Trophoblast cell (in vitro differentiated cells and primary cell): ENCODE measurements at regions not wholly inside any gene's neighbourhood (a gene's known extent, or its start where the extent isn't known, plus 50 kb on each side); places are given as distances from the start of the nearest gene placed in this dataset.
"Not testable (repeated sequence)": the region's sequence is repeated elsewhere in the genome, so short reads cannot be mapped to it uniquely, and the experiment has no call there.

ENCODE experiments used
- DNase-seq, 2 donors: peaks; one replicate each; pipeline ENCODE4 v3.0.0-alpha.2; 2016
- H2AFZ ChIP-seq: 2 replicates; pipeline ENCODE4 v1.6.1; 2013; ENCODE audit warnings: low read length, moderate library complexity, mild to moderate bottlenecking; ENCODE audit not compliant: insufficient read depth, poor library complexity
- H2AK5ac ChIP-seq: 2 replicates; pipeline ENCODE4 v1.6.1; 2013; ENCODE audit warnings: mild to moderate bottlenecking, low read length
- H2BK120ac ChIP-seq: 2 replicates; pipeline ENCODE4 v1.6.1; 2013; ENCODE audit warnings: low read length, mild to moderate bottlenecking, moderate library complexity; ENCODE audit not compliant: insufficient read depth, poor library complexity
- H2BK12ac ChIP-seq: 2 replicates; pipeline ENCODE4 v1.6.1; 2013; ENCODE audit warnings: mild to moderate bottlenecking, low read length, moderate library complexity
- H2BK5ac ChIP-seq: 2 replicates; pipeline ENCODE4 v1.6.1; 2013; ENCODE audit warnings: low read length, low read depth, moderate library complexity, mild to moderate bottlenecking; ENCODE audit not compliant: poor library complexity
- H3K14ac ChIP-seq: 2 replicates; pipeline ENCODE4 v1.6.1; 2013; ENCODE audit warnings: mild to moderate bottlenecking, low read length
- H3K18ac ChIP-seq: 2 replicates; pipeline ENCODE4 v1.6.1; 2013; ENCODE audit warnings: mild to moderate bottlenecking, low read length
- H3K23ac ChIP-seq: 2 replicates; pipeline ENCODE4 v1.6.1; 2013; ENCODE audit warnings: low read length
- H3K27ac ChIP-seq: 2 replicates; pipeline ENCODE4 v1.5.1; 2013; ENCODE audit warnings: low read depth, mild to moderate bottlenecking, inconsistent platforms, low read length, moderate library complexity
- H3K27me3 ChIP-seq: 2 replicates; pipeline ENCODE4 v1.6.1; 2013; ENCODE audit warnings: inconsistent platforms, mild to moderate bottlenecking, low read length, moderate library complexity; ENCODE audit not compliant: insufficient read depth
- H3K36me3 ChIP-seq, 2 experiments: 1 replicate in 1 of 2; 2 replicates in 1 of 2; pipeline ENCODE4 v1.6.1; 2013; ENCODE audit warnings: low read length in 2 of 2, mild to moderate bottlenecking in 2 of 2, moderate library complexity in 1 of 2; ENCODE audit not compliant: insufficient read depth in 2 of 2, control insufficient read depth in 1 of 2
- H3K4ac ChIP-seq: 2 replicates; pipeline ENCODE4 v1.6.1; 2013; ENCODE audit warnings: low read depth, mild to moderate bottlenecking, low read length, moderate library complexity
- H3K4me1 ChIP-seq, 2 experiments: 1 replicate in 1 of 2; 2 replicates in 1 of 2; pipeline ENCODE4 v1.6.1; 2013; ENCODE audit warnings: low read length in 2 of 2, mild to moderate bottlenecking in 2 of 2, moderate library complexity in 1 of 2; ENCODE audit not compliant: insufficient read depth in 2 of 2, control insufficient read depth in 1 of 2
- H3K4me2 ChIP-seq: 2 replicates; pipeline ENCODE4 v1.6.1; 2013; ENCODE audit warnings: inconsistent platforms, mild to moderate bottlenecking, low read length, moderate library complexity
- H3K4me3 ChIP-seq: 2 replicates; pipeline ENCODE4 v1.5.1; 2013; ENCODE audit warnings: mild to moderate bottlenecking, low read depth, low read length, inconsistent platforms
- H3K79me1 ChIP-seq: one replicate; pipeline ENCODE4 v1.6.1; 2013; ENCODE audit warnings: low read length
- H3K79me2 ChIP-seq: 2 replicates; pipeline ENCODE4 v1.6.1; 2013; ENCODE audit warnings: low read length, mild to moderate bottlenecking; ENCODE audit not compliant: control insufficient read depth, insufficient read depth, poor library complexity
- H3K9ac ChIP-seq: 2 replicates; pipeline ENCODE4 v1.6.1; 2013; ENCODE audit warnings: mild to moderate bottlenecking, low read length
- H3K9me3 ChIP-seq: 2 replicates; pipeline ENCODE4 v1.6.1; 2013; ENCODE audit warnings: low read depth, mild to moderate bottlenecking, control low read depth, inconsistent platforms, low read length; ENCODE audit not compliant: insufficient read depth
- H4K12ac ChIP-seq: 2 replicates; pipeline ENCODE4 v1.6.1; 2013; ENCODE audit warnings: low read depth, mild to moderate bottlenecking, low read length, moderate library complexity
- H4K8ac ChIP-seq: 2 replicates; pipeline ENCODE4 v1.6.1; 2013; ENCODE audit warnings: low read depth, mild to moderate bottlenecking, low read length, moderate library complexity
- H4K91ac ChIP-seq: one replicate; pipeline ENCODE4 v1.6.1; 2013; ENCODE audit warnings: low read depth, mild to moderate bottlenecking, low read length, moderate library complexity
- WGBS: extraction: QIAGEN DNeasy Blood & Tissue Kit; methylation state at CpG from one replicate; pipeline ENCODE4 v1.1.7; 2013; ENCODE audit warnings: missing lambda C conversion rate; ENCODE audit not compliant: insufficient read length, insufficient coverage; ENCODE audit errors: extremely low coverage; 5-methylcytosine and 5-hydroxymethylcytosine counted together

DNA sequence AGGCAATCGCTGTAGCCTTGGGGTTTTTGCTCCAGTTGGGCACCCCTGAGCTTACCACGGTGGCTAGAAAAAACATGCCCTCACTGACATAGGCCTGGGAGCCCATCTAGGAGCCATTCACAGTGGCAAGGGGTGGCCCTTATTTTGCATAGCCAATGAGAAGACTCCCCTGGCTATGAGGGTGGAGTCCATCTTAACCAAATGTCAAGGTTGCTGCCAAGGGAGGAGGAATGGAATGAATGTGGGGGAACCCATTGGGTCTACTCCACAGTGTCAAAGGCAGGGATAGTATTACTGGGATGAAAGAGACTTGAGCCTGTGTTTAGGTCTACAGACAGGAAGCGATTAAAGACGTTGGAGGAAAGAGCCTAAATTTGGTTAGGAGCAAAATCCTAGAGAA, 295.7 kb upstream of the PLGLB2 start:
- not testable (repeated sequence) for H3K23ac ChIP-seq, H3K4ac ChIP-seq, H2AFZ ChIP-seq, H4K8ac ChIP-seq, H3K27ac ChIP-seq, H3K18ac ChIP-seq, H3K4me1 ChIP-seq, H3K79me1 ChIP-seq, H3K9ac ChIP-seq, H3K14ac ChIP-seq, H4K12ac ChIP-seq, H2BK120ac ChIP-seq, DNase-seq, H3K79me2 ChIP-seq, H3K4me2 ChIP-seq, H3K4me3 ChIP-seq, H3K27me3 ChIP-seq, H3K9me3 ChIP-seq, H3K36me3 ChIP-seq
- no CpG with 5 or more reads among the region's 4 CpGs for WGBS
- H2AK5ac ChIP-seq, result peak overlapping the region; percentile 93
- H2BK5ac ChIP-seq, result peak overlapping the region; percentile 27
- peak overlapping the region; percentile 35 for H4K91ac ChIP-seq
- H2BK12ac ChIP-seq, result peak overlapping the region; percentile 71

DNA sequence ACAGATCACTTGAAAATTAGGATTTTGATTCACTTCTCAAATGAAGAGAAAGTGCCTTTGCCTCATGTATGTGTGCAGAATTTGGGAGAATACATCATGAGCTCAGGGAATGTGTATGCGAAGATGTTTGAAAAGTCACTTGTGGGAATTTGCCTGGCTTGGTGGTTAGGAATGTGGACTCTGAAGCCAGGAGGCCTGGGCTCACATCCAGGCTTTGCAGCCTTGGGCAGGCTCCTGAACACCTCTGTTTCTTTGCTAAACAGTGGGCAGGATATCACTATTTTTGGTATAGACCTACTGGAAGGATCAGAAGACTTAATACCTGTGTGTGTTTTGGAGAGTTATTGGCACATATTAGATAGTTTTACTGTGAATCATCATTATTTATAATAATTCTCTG, 295.0 kb upstream of the PLGLB2 start:
- DNase-seq, result peak in 1 of 2 donors; percentile 9
- H2BK12ac ChIP-seq, H3K4me3 ChIP-seq, H3K27ac ChIP-seq, H3K79me2 ChIP-seq, H3K14ac ChIP-seq, H3K79me1 ChIP-seq, H3K4me2 ChIP-seq, H2AFZ ChIP-seq, H3K4me1 ChIP-seq, H2AK5ac ChIP-seq, H3K36me3 ChIP-seq, H3K9me3 ChIP-seq, H4K8ac ChIP-seq, H3K27me3 ChIP-seq, H3K4ac ChIP-seq, H4K91ac ChIP-seq, H3K9ac ChIP-seq, H4K12ac ChIP-seq, H3K18ac ChIP-seq, H3K23ac ChIP-seq: not testable (repeated sequence)
- H2BK5ac ChIP-seq, result peak overlapping the region; percentile 46
- no CpG with 5 or more reads among the region's 1 CpG for WGBS
- peak overlapping the region; percentile 63 for H2BK120ac ChIP-seq

DNA sequence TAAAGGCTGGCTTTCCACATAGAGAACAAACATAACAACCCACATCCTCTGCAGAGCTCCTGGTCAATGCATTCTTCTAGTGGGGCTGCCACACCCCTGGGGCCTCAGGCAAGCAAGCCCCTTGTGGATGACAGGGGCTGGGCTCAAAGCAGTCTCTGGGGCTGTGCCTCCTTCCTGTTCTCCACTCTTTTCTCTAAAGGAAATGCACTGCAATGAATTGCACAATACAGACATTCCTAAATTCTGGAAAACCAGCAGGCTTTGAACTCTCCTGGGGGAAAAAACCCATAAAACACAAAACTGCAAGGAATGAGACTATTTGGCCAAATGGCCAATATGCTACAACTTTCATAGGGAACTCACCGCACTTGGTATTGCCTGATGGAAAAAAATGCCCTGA, 293.9 kb upstream of the PLGLB2 start:
- not testable (repeated sequence) for DNase-seq, H2AFZ ChIP-seq, H3K4me1 ChIP-seq, H4K91ac ChIP-seq, H3K23ac ChIP-seq, H4K12ac ChIP-seq, H3K4ac ChIP-seq, H3K9me3 ChIP-seq, H3K14ac ChIP-seq, H3K9ac ChIP-seq, H3K4me2 ChIP-seq, H3K4me3 ChIP-seq, H2BK5ac ChIP-seq, H4K8ac ChIP-seq, H2BK12ac ChIP-seq, H2AK5ac ChIP-seq, H3K79me1 ChIP-seq, H3K27me3 ChIP-seq, H3K79me2 ChIP-seq, H2BK120ac ChIP-seq, H3K36me3 ChIP-seq, H3K18ac ChIP-seq
- H3K27ac ChIP-seq, result peak overlapping the region; percentile 86
- no CpG with 5 or more reads among the region's 1 CpG for WGBS

DNA sequence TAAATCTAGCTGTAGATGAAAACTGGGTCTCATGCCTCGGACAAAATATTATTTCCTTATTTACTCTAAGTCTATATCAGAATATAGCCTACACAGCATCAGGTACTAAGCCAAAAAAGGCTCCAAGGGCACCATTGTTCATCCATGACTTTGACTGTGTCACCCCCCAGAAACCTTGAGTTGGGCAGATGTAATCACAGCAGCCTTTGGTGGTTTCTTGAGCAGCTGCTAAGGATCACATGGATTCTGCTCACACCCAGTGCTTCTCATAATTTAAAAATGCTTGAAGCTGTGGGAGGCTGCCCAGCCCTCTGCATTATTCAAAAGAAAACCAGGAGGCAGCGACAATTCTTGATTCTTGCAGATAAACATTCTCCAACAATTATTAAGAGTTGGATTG, 293.5 kb upstream of the PLGLB2 start:
- H2AFZ ChIP-seq, H3K18ac ChIP-seq, H3K9ac ChIP-seq, H3K27me3 ChIP-seq, H3K79me2 ChIP-seq, H3K4me1 ChIP-seq, H4K12ac ChIP-seq, H3K23ac ChIP-seq, H2AK5ac ChIP-seq, H3K36me3 ChIP-seq, H3K4me3 ChIP-seq, H3K9me3 ChIP-seq, H4K8ac ChIP-seq, H3K4me2 ChIP-seq, H3K79me1 ChIP-seq, H3K4ac ChIP-seq: not testable (repeated sequence)
- Histone ChIP-seq H2BK120ac (peak overlapping the region; percentile 83), H4K91ac (peak overlapping the region; percentile 77), H2BK12ac (peak overlapping the region; percentile 58), H3K14ac (peak overlapping the region; percentile 66), H3K27ac (peak overlapping the region; percentile 86), H2BK5ac (peak overlapping the region; percentile 63)
- no CpG with 5 or more reads among the region's 2 CpGs for WGBS
- peak; percentile 35 to 64 for DNase-seq
